ENCODE measurements at regions not wholly inside any gene's neighbourhood (a gene's known extent, or its start where the extent isn't known, plus 50 kb on each side); places are given as distances from the start of the nearest gene placed in this dataset.

- H4K20me1 ChIP-seq (ENCODE audit: insufficient read depth), result no peaks in the 10 kb centered on the region
- no peak overlapping the region for H3K27ac ChIP-seq (ENCODE audit: low read length)
- H3K9me2 ChIP-seq (ENCODE audit: insufficient read depth, low read length), result no peaks in the 10 kb centered on the region
- H3F3A ChIP-seq (ENCODE audit: insufficient read depth, low read length, poor library complexity, severe bottlenecking), result no peaks in the 10 kb centered on the region
- H3K9me3 ChIP-seq (ENCODE audit: low read length), result no peaks in the 10 kb centered on the region
- no peaks in the 10 kb centered on the region for H3K36me3 ChIP-seq (ENCODE audit: insufficient read depth, low read length)
- H3K27me3 ChIP-seq (ENCODE audit: insufficient read depth, low read depth, low read length), result no peaks in the 10 kb centered on the region
- H3K79me2 ChIP-seq (replicated peaks; ENCODE audit: insufficient read depth, low read length), result no peaks in the 10 kb centered on the region
- no peak overlapping the region for H2AFZ ChIP-seq (ENCODE audit: low read depth, low read length)
- no peak for TF ChIP-seq SMC3 (conservative IDR thresholded peaks at IDR 0.05; ENCODE audit: poor library complexity)
- TF ChIP-seq CTCF (IDR thresholded peaks at IDR 0.05; ENCODE audit: poor library complexity, severe bottlenecking), result no peak
- no peak for TF ChIP-seq MXI1 (conservative IDR thresholded peaks at IDR 0.05; ENCODE audit: poor library complexity, severe bottlenecking)
- TF ChIP-seq TAF1 (IDR thresholded peaks at IDR 0.05; ENCODE audit: low read depth), result no peak
- no peak for TF ChIP-seq REST (IDR thresholded peaks at IDR 0.05; ENCODE audit: borderline replicate concordance)
- TF ChIP-seq RAD21 (conservative IDR thresholded peaks at IDR 0.05), result no peak
- TF ChIP-seq EZH2 (IDR thresholded peaks at IDR 0.05; ENCODE audit: borderline replicate concordance, insufficient read depth, low read length, poor library complexity, severe bottlenecking), result no peak
- no peak for TF ChIP-seq EP300 (conservative IDR thresholded peaks at IDR 0.05; ENCODE audit: poor library complexity, severe bottlenecking)
- no peak for TF ChIP-seq POLR2AphosphoS5 (IDR thresholded peaks at IDR 0.05)
- H3K9ac ChIP-seq (ENCODE audit: low read length), result no peak overlapping the region
- no peak overlapping the region for H3K4me3 ChIP-seq (ENCODE audit: low read length)
- H3K4me2 ChIP-seq (ENCODE audit: low read length), result no peak overlapping the region
Measured at GRCh38 chr7:27410812-27411544, 168.4 kb downstream of the EVX1 start.

GRCh38 chr7:27412164-27412563 is 169.6 kb downstream of the EVX1 start:
- Histone ChIP-seq H3K36me3 (ENCODE audit: insufficient read depth, low read length) (no peaks in the 10 kb centered on the region), H3K4me3 (ENCODE audit: low read length) (no peak overlapping the region), H3K9ac (ENCODE audit: low read length) (no peak overlapping the region), H2AFZ (ENCODE audit: low read depth, low read length) (no peak overlapping the region), H3K9me2 (ENCODE audit: insufficient read depth, low read length) (no peaks in the 10 kb centered on the region), H3K27ac (ENCODE audit: low read length) (no peak overlapping the region), H3K27me3 (ENCODE audit: insufficient read depth, low read depth, low read length) (no peaks in the 10 kb centered on the region), H3F3A (ENCODE audit: insufficient read depth, low read length, poor library complexity, severe bottlenecking) (no peaks in the 10 kb centered on the region), H3K9me3 (ENCODE audit: low read length) (no peaks in the 10 kb centered on the region), H3K79me2 (replicated peaks; ENCODE audit: insufficient read depth, low read length) (no peaks in the 10 kb centered on the region), H3K4me2 (ENCODE audit: low read length) (no peak overlapping the region), H4K20me1 (ENCODE audit: insufficient read depth) (no peaks in the 10 kb centered on the region)
- no peak for TF ChIP-seq MXI1 (conservative IDR thresholded peaks at IDR 0.05; ENCODE audit: poor library complexity, severe bottlenecking)
- TF ChIP-seq RAD21 (conservative IDR thresholded peaks at IDR 0.05), result no peak
- no peak for TF ChIP-seq SMC3 (conservative IDR thresholded peaks at IDR 0.05; ENCODE audit: poor library complexity)
- TF ChIP-seq POLR2AphosphoS5 (IDR thresholded peaks at IDR 0.05), result no peak
- TF ChIP-seq EP300 (conservative IDR thresholded peaks at IDR 0.05; ENCODE audit: poor library complexity, severe bottlenecking), result no peak
- no peak for TF ChIP-seq TAF1 (IDR thresholded peaks at IDR 0.05; ENCODE audit: low read depth)
- TF ChIP-seq CTCF (IDR thresholded peaks at IDR 0.05; ENCODE audit: poor library complexity, severe bottlenecking), result no peak
- TF ChIP-seq REST (IDR thresholded peaks at IDR 0.05; ENCODE audit: borderline replicate concordance), result no peak
- TF ChIP-seq EZH2 (IDR thresholded peaks at IDR 0.05; ENCODE audit: borderline replicate concordance, insufficient read depth, low read length, poor library complexity, severe bottlenecking), result no peak
